Ovary (tissue), 3 donors: ENCODE measurements at regions not wholly inside any gene's neighbourhood (a gene's known extent, or its start where the extent isn't known, plus 50 kb on each side); places are given as distances from the start of the nearest gene placed in this dataset.

ENCODE experiments used
- EP300 ChIP-seq: sonication (generic); formaldehyde crosslinking; IDR thresholded peaks from one replicate; pipeline ENCODE4 v1.6.1; 2017; ENCODE audit warnings: antibody characterized with exemption
- TF ChIP-seq, protein P1 (sequence below), 3 donors: fragments of 450-650 bp in 2 of 3; fragments of 200-600 bp in 1 of 3; IDR thresholded peaks; one replicate each; pipeline versions ENCODE4 v1.5.1 to v1.8.0; 2016 to 2022; ENCODE audit warnings: antibody characterized with exemption in 3 of 3, mild to moderate bottlenecking in 1 of 3
- donor health status: DM: no; HTN: no; CAD: no.

DNA sequence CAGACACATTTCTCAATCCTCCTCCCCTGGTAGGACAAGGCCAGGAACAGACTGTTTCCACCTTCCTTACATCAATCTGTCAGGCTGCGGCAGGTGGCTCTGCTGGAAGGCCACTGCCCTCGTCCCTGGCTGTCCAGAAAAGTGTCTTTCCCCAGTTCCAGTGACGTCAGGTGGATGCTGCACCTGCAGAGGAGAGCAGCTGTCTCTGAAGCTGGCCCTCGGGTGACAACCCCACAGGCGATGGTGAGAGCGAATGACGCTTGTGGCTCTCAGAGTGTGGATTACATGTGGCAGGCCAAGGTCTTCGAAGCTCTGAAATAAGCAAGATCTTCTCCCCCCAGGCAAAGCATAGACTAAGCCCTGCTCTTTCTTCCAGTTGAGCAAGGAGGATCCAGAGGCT, 146.9 kb upstream of the RET start:
- TF ChIP-seq, protein P1, sequence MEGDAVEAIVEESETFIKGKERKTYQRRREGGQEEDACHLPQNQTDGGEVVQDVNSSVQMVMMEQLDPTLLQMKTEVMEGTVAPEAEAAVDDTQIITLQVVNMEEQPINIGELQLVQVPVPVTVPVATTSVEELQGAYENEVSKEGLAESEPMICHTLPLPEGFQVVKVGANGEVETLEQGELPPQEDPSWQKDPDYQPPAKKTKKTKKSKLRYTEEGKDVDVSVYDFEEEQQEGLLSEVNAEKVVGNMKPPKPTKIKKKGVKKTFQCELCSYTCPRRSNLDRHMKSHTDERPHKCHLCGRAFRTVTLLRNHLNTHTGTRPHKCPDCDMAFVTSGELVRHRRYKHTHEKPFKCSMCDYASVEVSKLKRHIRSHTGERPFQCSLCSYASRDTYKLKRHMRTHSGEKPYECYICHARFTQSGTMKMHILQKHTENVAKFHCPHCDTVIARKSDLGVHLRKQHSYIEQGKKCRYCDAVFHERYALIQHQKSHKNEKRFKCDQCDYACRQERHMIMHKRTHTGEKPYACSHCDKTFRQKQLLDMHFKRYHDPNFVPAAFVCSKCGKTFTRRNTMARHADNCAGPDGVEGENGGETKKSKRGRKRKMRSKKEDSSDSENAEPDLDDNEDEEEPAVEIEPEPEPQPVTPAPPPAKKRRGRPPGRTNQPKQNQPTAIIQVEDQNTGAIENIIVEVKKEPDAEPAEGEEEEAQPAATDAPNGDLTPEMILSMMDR (IDR thresholded peaks at IDR 0.05), result no peak
- TF ChIP-seq EP300, result no peak
